MM.1S (cell line): ENCODE measurements at regions not wholly inside any gene's neighbourhood (a gene's known extent, or its start where the extent isn't known, plus 50 kb on each side); places are given as distances from the start of the nearest gene placed in this dataset.

ENCODE experiments used
- EZH2 ChIP-seq: fragments of 300-600 bp; sonication (generic); optimal IDR thresholded peaks from 2 replicates; pipeline ENCODE3; 2017; ENCODE audit warnings: low read depth, mild to moderate bottlenecking, antibody characterized with exemption, low read length, mixed read lengths
- EZH2phosphoT487 ChIP-seq: fragments of 300-600 bp; sonication (generic); IDR thresholded peaks from 2 replicates; pipeline ENCODE4 v1.6.1; 2018; ENCODE audit warnings: antibody characterized with exemption, low read length
- TF ChIP-seq, protein P1 (sequence below): fragments of 300-600 bp; sonication (generic); IDR thresholded peaks from 2 replicates; pipeline ENCODE4 v1.5.1; 2016; ENCODE audit warnings: antibody characterized with exemption, low read length, mixed read lengths

DNA sequence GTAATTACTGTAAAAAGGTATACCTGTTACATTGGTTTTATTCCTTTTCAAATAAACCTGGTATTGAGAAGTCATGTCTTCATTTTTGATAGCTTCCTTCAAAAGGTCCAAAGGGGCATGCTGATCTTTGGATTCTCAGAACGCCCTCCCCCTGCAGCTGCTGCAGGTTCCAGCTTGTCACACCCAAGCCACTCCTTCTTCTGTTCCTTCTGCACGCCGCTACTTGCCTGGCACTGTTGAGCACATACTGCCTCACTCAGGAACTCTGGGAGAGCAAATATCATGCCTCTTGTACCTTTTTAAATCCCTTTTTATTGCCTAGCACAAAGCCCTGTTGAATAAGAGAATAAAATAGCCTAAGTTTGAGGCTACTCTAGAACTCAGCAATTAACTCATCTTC lies 136.9 kb downstream of the BARHL2 start:
- TF ChIP-seq, protein P1, sequence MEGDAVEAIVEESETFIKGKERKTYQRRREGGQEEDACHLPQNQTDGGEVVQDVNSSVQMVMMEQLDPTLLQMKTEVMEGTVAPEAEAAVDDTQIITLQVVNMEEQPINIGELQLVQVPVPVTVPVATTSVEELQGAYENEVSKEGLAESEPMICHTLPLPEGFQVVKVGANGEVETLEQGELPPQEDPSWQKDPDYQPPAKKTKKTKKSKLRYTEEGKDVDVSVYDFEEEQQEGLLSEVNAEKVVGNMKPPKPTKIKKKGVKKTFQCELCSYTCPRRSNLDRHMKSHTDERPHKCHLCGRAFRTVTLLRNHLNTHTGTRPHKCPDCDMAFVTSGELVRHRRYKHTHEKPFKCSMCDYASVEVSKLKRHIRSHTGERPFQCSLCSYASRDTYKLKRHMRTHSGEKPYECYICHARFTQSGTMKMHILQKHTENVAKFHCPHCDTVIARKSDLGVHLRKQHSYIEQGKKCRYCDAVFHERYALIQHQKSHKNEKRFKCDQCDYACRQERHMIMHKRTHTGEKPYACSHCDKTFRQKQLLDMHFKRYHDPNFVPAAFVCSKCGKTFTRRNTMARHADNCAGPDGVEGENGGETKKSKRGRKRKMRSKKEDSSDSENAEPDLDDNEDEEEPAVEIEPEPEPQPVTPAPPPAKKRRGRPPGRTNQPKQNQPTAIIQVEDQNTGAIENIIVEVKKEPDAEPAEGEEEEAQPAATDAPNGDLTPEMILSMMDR: no peak
- no peak for TF ChIP-seq EZH2
- no peak for TF ChIP-seq EZH2phosphoT487
